Parathyroid adenoma (tissue), 2 donors: ENCODE measurements at regions not wholly inside any gene's neighbourhood (a gene's known extent, or its start where the extent isn't known, plus 50 kb on each side); places are given as distances from the start of the nearest gene placed in this dataset.

Experiments
- H2AFZ ChIP-seq: fragments of 300-600 bp; sonication (generic); one replicate; pipeline ENCODE4 v1.7.0; 2017; ENCODE audit warnings: antibody characterized with exemption, mild to moderate bottlenecking
- H3K27ac ChIP-seq: fragments of 300-600 bp; sonication (generic); one replicate; pipeline ENCODE4 v1.7.0; 2017
- H3K27me3 ChIP-seq: fragments of 300-600 bp; sonication (generic); one replicate; pipeline ENCODE4 v1.7.0; 2017; ENCODE audit warnings: low read length; ENCODE audit not compliant: control insufficient read depth, insufficient read depth
- H3K36me3 ChIP-seq: fragments of 300-600 bp; sonication (generic); one replicate; pipeline ENCODE4 v1.7.0; 2017; ENCODE audit warnings: low read length; ENCODE audit not compliant: control insufficient read depth, insufficient read depth
- H3K4me1 ChIP-seq: fragments of 300-600 bp; sonication (generic); one replicate; pipeline ENCODE4 v1.7.0; 2017; ENCODE audit warnings: control low read depth
- H3K4me2 ChIP-seq: fragments of 300-600 bp; sonication (generic); one replicate; pipeline ENCODE4 v1.7.0; 2017; ENCODE audit warnings: low read length
- H3K4me3 ChIP-seq: fragments of 300-600 bp; sonication (generic); one replicate; pipeline ENCODE4 v1.7.0; 2017; ENCODE audit warnings: low read depth, low read length
- H3K79me2 ChIP-seq: fragments of 300-600 bp; sonication (generic); one replicate; pipeline ENCODE4 v1.7.0; 2017; ENCODE audit warnings: control low read depth
- H3K9ac ChIP-seq: fragments of 300-600 bp; sonication (generic); one replicate; pipeline ENCODE4 v1.7.0; 2017; ENCODE audit warnings: mild to moderate bottlenecking
- H3K9me3 ChIP-seq: fragments of 300-600 bp; sonication (generic); one replicate; pipeline ENCODE4 v1.7.0; 2017; ENCODE audit warnings: low read length; ENCODE audit not compliant: control insufficient read depth
- CTCF ChIP-seq: fragments of 300-600 bp; sonication (generic); IDR thresholded peaks from one replicate; pipeline ENCODE4 v1.7.0; 2017; ENCODE audit warnings: antibody characterized with exemption, mild to moderate bottlenecking
- donor health status: primary hyperparathyroidism.

GRCh38 chr17:79438546-79439334 lies 172.1 kb downstream of the RBFOX3 start:
- Histone ChIP-seq H2AFZ (no peak overlapping the region), H3K9ac (no peak overlapping the region), H3K36me3 (no peaks in the 10 kb centered on the region), H3K4me1 (no peaks in the 10 kb centered on the region), H3K27ac (no peak overlapping the region), H3K9me3 (no peaks in the 10 kb centered on the region), H3K27me3 (no peaks in the 10 kb centered on the region), H3K4me3 (no peak overlapping the region), H3K79me2 (no peaks in the 10 kb centered on the region), H3K4me2 (no peak overlapping the region)
- no peak for TF ChIP-seq CTCF

GRCh38 chr17:79438058-79438457 lies 172.8 kb downstream of the RBFOX3 start:
- no peak for TF ChIP-seq CTCF
- no peaks in the 10 kb centered on the region for H3K27me3 ChIP-seq

GRCh38 chr17:79437081-79437480 lies 173.8 kb downstream of the RBFOX3 start:
- H3K9ac ChIP-seq: no peak overlapping the region
- no peak overlapping the region for H3K4me2 ChIP-seq
- no peaks in the 10 kb centered on the region for H3K36me3 ChIP-seq
- no peak overlapping the region for H3K27ac ChIP-seq
- H3K79me2 ChIP-seq: no peaks in the 10 kb centered on the region
- no peaks in the 10 kb centered on the region for H3K9me3 ChIP-seq
- TF ChIP-seq CTCF: no peak
- H3K27me3 ChIP-seq: no peaks in the 10 kb centered on the region
- H2AFZ ChIP-seq: no peak overlapping the region
- no peak overlapping the region for H3K4me3 ChIP-seq
- H3K4me1 ChIP-seq: no peaks in the 10 kb centered on the region

More at GRCh38 chr17:79438058-79438457, 172.8 kb downstream of the RBFOX3 start:
- no peaks in the 10 kb centered on the region for H3K79me2 ChIP-seq
- no peaks in the 10 kb centered on the region for H3K9me3 ChIP-seq
- no peak overlapping the region for H3K4me3 ChIP-seq
- no peak overlapping the region for H2AFZ ChIP-seq
- H3K4me1 ChIP-seq: no peaks in the 10 kb centered on the region
- no peak overlapping the region for H3K4me2 ChIP-seq
- H3K9ac ChIP-seq: no peak overlapping the region
- H3K36me3 ChIP-seq: no peaks in the 10 kb centered on the region
- no peak overlapping the region for H3K27ac ChIP-seq

- no peak for TF ChIP-seq CTCF
- no peaks in the 10 kb centered on the region for H3K4me1 ChIP-seq
- H3K27ac ChIP-seq: no peak overlapping the region
- no peak overlapping the region for H3K4me3 ChIP-seq
- no peaks in the 10 kb centered on the region for H3K36me3 ChIP-seq
- no peaks in the 10 kb centered on the region for H3K79me2 ChIP-seq
- no peak overlapping the region for H2AFZ ChIP-seq
- no peak overlapping the region for H3K4me2 ChIP-seq
- no peaks in the 10 kb centered on the region for H3K9me3 ChIP-seq
- H3K27me3 ChIP-seq: no peaks in the 10 kb centered on the region
- no peak overlapping the region for H3K9ac ChIP-seq
Observed at GRCh38 chr17:79435962-79436361, 174.9 kb downstream of the RBFOX3 start.

- no peaks in the 10 kb centered on the region for H3K4me1 ChIP-seq
- H3K4me3 ChIP-seq: no peak overlapping the region
- H3K36me3 ChIP-seq: no peaks in the 10 kb centered on the region
- no peaks in the 10 kb centered on the region for H3K9me3 ChIP-seq
- H2AFZ ChIP-seq: no peak overlapping the region
- no peak overlapping the region for H3K27ac ChIP-seq
- H3K79me2 ChIP-seq: no peaks in the 10 kb centered on the region
- no peak overlapping the region for H3K4me2 ChIP-seq
- H3K9ac ChIP-seq: no peak overlapping the region
- no peaks in the 10 kb centered on the region for H3K27me3 ChIP-seq
- TF ChIP-seq CTCF: no peak
Observed at GRCh38 chr17:79435296-79435695, 175.6 kb downstream of the RBFOX3 start.
